H7 (cell line): ENCODE measurements at regions not wholly inside any gene's neighbourhood (a gene's known extent, or its start where the extent isn't known, plus 50 kb on each side); places are given as distances from the start of the nearest gene placed in this dataset.
A peak's percentile ranks its signal among the peaks of the same experiment; 100 is the strongest.
"Not testable (repeated sequence)": the region's sequence is repeated elsewhere in the genome, so short reads cannot be mapped to it uniquely, and the experiment has no call there.

Experiments
- DNase-seq: peaks from one replicate; pipeline ENCODE4 v3.0.0; 2012
- H3K27me3 ChIP-seq: 2 replicates; pipeline ENCODE4 v1.6.0; 2011; ENCODE audit warnings: mild to moderate bottlenecking, low read length; ENCODE audit not compliant: control insufficient read depth, insufficient read depth
- H3K36me3 ChIP-seq: replicated peaks from 2 replicates; pipeline ENCODE4 v1.5.1; 2011; ENCODE audit warnings: low read length; ENCODE audit not compliant: control insufficient read depth, insufficient read depth
- H3K4me3 ChIP-seq: 2 replicates; pipeline ENCODE4 v1.5.1; 2011; ENCODE audit warnings: low read depth, mild to moderate bottlenecking, control low read depth, low read length, moderate library complexity; ENCODE audit not compliant: insufficient read depth

GRCh38 chr5:27769748-27770402, 731.5 kb upstream of the CDH9 start:
- no peak for DNase-seq
- H3K4me3 ChIP-seq, result no peak overlapping the region
- no peaks in the 10 kb centered on the region for H3K36me3 ChIP-seq
- no peaks in the 10 kb centered on the region for H3K27me3 ChIP-seq

- Histone ChIP-seq H3K4me3 (no peak overlapping the region), H3K27me3 (no peaks in the 10 kb centered on the region), H3K36me3 (no peaks in the 10 kb centered on the region)
- DNase-seq, result no peak
These were observed 710.5 kb upstream of the CDH9 start for GRCh38 chr5:27748847-27749246.

- H3K36me3 ChIP-seq, result not testable (repeated sequence)
These were observed 705.1 kb upstream of the CDH9 start for GRCh38 chr5:27743383-27743979.

GRCh38 chr5:27742805-27743204, 704.4 kb upstream of the CDH9 start:
- Histone ChIP-seq H3K36me3 (no peaks in the 10 kb centered on the region), H3K27me3 (no peaks in the 10 kb centered on the region), H3K4me3 (no peak overlapping the region)
- DNase-seq, result no peak

More at GRCh38 chr5:27743383-27743979, 705.1 kb upstream of the CDH9 start:
- H3K4me3 ChIP-seq, DNase-seq, H3K27me3 ChIP-seq: not testable (repeated sequence)

- no peak for DNase-seq
- H3K27me3 ChIP-seq, result no peaks in the 10 kb centered on the region
- no peak overlapping the region for H3K4me3 ChIP-seq
- no peaks in the 10 kb centered on the region for H3K36me3 ChIP-seq
These were observed 696.5 kb upstream of the CDH9 start for GRCh38 chr5:27734838-27735237.

GRCh38 chr5:27733237-27733636, 694.9 kb upstream of the CDH9 start:
- no peak for DNase-seq
- Histone ChIP-seq H3K4me3 (no peak overlapping the region), H3K36me3 (no peaks in the 10 kb centered on the region), H3K27me3 (no peaks in the 10 kb centered on the region)

GRCh38 chr5:27727254-27727653, 688.9 kb upstream of the CDH9 start:
- Histone ChIP-seq H3K27me3 (no peaks in the 10 kb centered on the region; the same call in 1 of the 2 replicates), H3K4me3 (no peak overlapping the region), H3K36me3 (no peaks in the 10 kb centered on the region)
- DNase-seq, result peak; percentile 18

- no peak overlapping the region for H3K4me3 ChIP-seq
- H3K36me3 ChIP-seq, result no peaks in the 10 kb centered on the region
- DNase-seq, result no peak
- H3K27me3 ChIP-seq, result no peaks in the 10 kb centered on the region; the same call in 1 of the 2 replicates
These were observed 684.0 kb upstream of the CDH9 start for GRCh38 chr5:27722337-27722736.

- Histone ChIP-seq H3K36me3 (no peaks in the 10 kb centered on the region), H3K27me3 (no peaks in the 10 kb centered on the region), H3K4me3 (no peak overlapping the region)
- DNase-seq, result no peak
These were observed 670.1 kb upstream of the CDH9 start for GRCh38 chr5:27708534-27708933.

GRCh38 chr5:27706832-27707231, 668.4 kb upstream of the CDH9 start:
- Histone ChIP-seq H3K36me3 (no peaks in the 10 kb centered on the region), H3K4me3 (no peak overlapping the region), H3K27me3 (no peaks in the 10 kb centered on the region)
- DNase-seq, result no peak

- H3K36me3 ChIP-seq, result no peaks in the 10 kb centered on the region
- no peak for DNase-seq
- no peaks in the 10 kb centered on the region for H3K27me3 ChIP-seq
- no peak overlapping the region for H3K4me3 ChIP-seq
These were observed 667.3 kb upstream of the CDH9 start for GRCh38 chr5:27705661-27706060.

- H3K36me3 ChIP-seq, result no peaks in the 10 kb centered on the region
- no peaks in the 10 kb centered on the region for H3K27me3 ChIP-seq
- no peak for DNase-seq
- no peak overlapping the region for H3K4me3 ChIP-seq
These were observed 663.8 kb upstream of the CDH9 start for GRCh38 chr5:27701931-27702903.

- no peaks in the 10 kb centered on the region for H3K27me3 ChIP-seq
- no peaks in the 10 kb centered on the region for H3K36me3 ChIP-seq
- H3K4me3 ChIP-seq, result no peak overlapping the region
- DNase-seq, result no peak
These were observed 662.1 kb upstream of the CDH9 start for GRCh38 chr5:27700526-27700925.

- Histone ChIP-seq H3K36me3 (no peaks in the 10 kb centered on the region), H3K27me3 (no peaks in the 10 kb centered on the region), H3K4me3 (no peak overlapping the region)
- DNase-seq, result no peak
These were observed 644.2 kb upstream of the CDH9 start for GRCh38 chr5:27682600-27682999.

- Histone ChIP-seq H3K36me3 (no peaks in the 10 kb centered on the region), H3K27me3 (no peaks in the 10 kb centered on the region), H3K4me3 (no peak overlapping the region)
- DNase-seq, result no peak
These were observed 614.1 kb upstream of the CDH9 start for GRCh38 chr5:27652505-27652904.
